Suprapubic skin (tissue), 4 donors: ENCODE measurements at regions not wholly inside any gene's neighbourhood (a gene's known extent, or its start where the extent isn't known, plus 50 kb on each side); places are given as distances from the start of the nearest gene placed in this dataset.

ENCODE experiments used
- POLR2A ChIP-seq, 2 donors: fragments of 450-650 bp; IDR thresholded peaks; one replicate each; pipeline ENCODE4 v1.6.1; 2017; ENCODE audit warnings: antibody characterized with exemption in 2 of 2, mild to moderate bottlenecking in 2 of 2, moderate library complexity in 2 of 2
- POLR2AphosphoS5 ChIP-seq, 3 donors: sonication (generic); formaldehyde crosslinking; IDR thresholded peaks; one replicate each; pipeline ENCODE4 v1.6.1; 2017; ENCODE audit warnings: antibody characterized with exemption in 3 of 3
- TF ChIP-seq, protein P1 (sequence below), 2 donors: fragments of 200-600 bp in 1 of 2; fragments of 450-650 bp in 1 of 2; sonication (generic) in 1 of 2; IDR thresholded peaks; one replicate each; pipeline ENCODE4 v1.5.1; 2016 to 2019; ENCODE audit warnings: antibody characterized with exemption in 2 of 2, mild to moderate bottlenecking in 1 of 2, moderate library complexity in 1 of 2

DNA sequence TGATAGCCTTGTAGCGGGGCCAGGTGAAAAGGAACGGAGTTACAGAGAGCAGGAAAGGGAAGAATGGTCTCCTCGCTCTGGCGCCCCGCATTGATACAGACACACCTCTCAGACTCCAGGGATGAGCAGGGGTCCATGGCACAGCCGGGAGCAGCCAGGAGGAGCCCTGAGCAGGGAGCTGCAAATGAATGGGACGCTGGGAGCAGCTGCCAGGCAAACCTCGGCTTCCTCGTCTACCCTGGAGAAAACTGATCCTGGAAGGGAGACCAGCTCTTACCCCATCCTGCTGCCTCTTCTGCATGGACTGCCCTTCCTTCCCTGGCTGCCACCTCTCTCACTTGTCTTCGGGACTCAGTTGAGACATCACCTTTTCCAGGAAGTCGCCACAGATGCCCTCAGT, 97.3 kb upstream of the MAFB start:
- TF ChIP-seq POLR2A (IDR thresholded peaks at IDR 0.05) (no peak), POLR2AphosphoS5 (IDR thresholded peaks at IDR 0.05) (no peak)
- TF ChIP-seq, protein P1, sequence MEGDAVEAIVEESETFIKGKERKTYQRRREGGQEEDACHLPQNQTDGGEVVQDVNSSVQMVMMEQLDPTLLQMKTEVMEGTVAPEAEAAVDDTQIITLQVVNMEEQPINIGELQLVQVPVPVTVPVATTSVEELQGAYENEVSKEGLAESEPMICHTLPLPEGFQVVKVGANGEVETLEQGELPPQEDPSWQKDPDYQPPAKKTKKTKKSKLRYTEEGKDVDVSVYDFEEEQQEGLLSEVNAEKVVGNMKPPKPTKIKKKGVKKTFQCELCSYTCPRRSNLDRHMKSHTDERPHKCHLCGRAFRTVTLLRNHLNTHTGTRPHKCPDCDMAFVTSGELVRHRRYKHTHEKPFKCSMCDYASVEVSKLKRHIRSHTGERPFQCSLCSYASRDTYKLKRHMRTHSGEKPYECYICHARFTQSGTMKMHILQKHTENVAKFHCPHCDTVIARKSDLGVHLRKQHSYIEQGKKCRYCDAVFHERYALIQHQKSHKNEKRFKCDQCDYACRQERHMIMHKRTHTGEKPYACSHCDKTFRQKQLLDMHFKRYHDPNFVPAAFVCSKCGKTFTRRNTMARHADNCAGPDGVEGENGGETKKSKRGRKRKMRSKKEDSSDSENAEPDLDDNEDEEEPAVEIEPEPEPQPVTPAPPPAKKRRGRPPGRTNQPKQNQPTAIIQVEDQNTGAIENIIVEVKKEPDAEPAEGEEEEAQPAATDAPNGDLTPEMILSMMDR (IDR thresholded peaks at IDR 0.05): no peak
